AG04450 (cell line): ENCODE measurements at regions not wholly inside any gene's neighbourhood (a gene's known extent, or its start where the extent isn't known, plus 50 kb on each side); places are given as distances from the start of the nearest gene placed in this dataset. TPM values are rescaled to one million over a fixed set of nuclear protein-coding genes. Genes with fewer than 3 reads are reported as not detected.

Experiments used
- CTCF ChIA-PET: fragments of 300-600, 350-600 bp; formaldehyde crosslinking; extraction: SDS; loops from one replicate; lab custom pipeline; 2022; ENCODE audit warnings: antibody characterized with exemption, inconsistent platforms; lab: Charles Lee
- POLR2A ChIA-PET: fragments of 350-600 bp; formaldehyde crosslinking; extraction: SDS; loops from one replicate; lab custom pipeline; 2021; ENCODE audit warnings: antibody characterized with exemption, inconsistent platforms; lab: Yijun Ruan, JAX
- DNase-seq: peaks from one replicate; pipeline ENCODE4 v3.0.0-alpha.2; 2011; ENCODE audit warnings: low read depth, low spot score
- H3K27ac ChIP-seq: one replicate; pipeline ENCODE4 v1.5.1; 2012; ENCODE audit warnings: low read depth, low read length, control low read depth
- H3K27me3 ChIP-seq: one replicate; pipeline ENCODE4 v1.6.0; 2012; ENCODE audit warnings: low read length; ENCODE audit not compliant: control insufficient read depth, insufficient read depth
- H3K4me3 ChIP-seq: 2 replicates; pipeline ENCODE4 v1.5.1; 2011; ENCODE audit warnings: mild to moderate bottlenecking, low read depth, low read length, control low read depth
- H3K9me3 ChIP-seq: 2 replicates; pipeline ENCODE4 v1.5.1; 2012; ENCODE audit warnings: low read length; ENCODE audit not compliant: control insufficient read depth, insufficient read depth
- small RNA-seq: library from RNA; depleted of rRNA; stranded (forward); fragments of <200 nt; gene quantifications from one replicate; pipeline ENCODE3, GENCODE V24; 2012; ENCODE audit warnings: low read depth; ENCODE audit not compliant: insufficient read length
- TF ChIP-seq, protein P1 (sequence below): IDR thresholded peaks from 2 replicates; pipeline ENCODE4 v1.5.1; 2011; ENCODE audit warnings: low read depth, low read length, control low read depth, inconsistent platforms

DNA sequence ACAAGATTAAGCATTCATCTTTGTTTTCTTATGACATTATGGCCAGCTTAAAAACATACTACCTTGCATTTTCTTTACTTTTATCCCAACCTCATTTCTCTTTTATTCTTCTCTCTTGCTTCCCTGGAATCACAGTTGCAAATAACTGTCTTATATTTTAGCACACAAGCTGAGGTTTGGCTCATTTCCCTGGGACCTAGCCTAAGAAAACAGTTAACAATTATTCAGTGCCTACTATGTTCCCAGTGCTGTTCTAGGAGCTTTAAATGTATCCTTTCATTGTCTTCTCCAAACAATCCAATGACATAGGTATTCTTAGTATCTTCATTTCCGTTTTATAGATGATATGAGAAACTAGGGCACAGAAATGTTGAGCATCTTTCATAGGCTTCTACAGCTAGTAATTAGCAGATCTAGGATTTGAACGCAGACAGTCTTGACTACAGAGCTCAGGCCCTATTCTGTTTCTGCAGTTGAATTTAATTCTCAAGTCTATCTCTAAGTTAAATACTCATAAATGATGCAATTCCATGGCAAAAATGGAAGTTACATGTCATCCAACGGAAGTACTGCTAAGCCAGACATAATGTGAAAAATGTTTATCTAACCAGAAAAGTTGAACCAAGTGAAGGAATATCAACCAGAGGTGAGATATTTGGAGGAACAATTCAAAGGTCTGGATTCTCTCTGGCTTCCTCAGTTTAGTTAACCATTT lies 52.3 kb upstream of the MTAP start:
- H3K4me3 ChIP-seq: no peak overlapping the region
- DNase-seq: no peak
- POLR2A ChIA-PET: no interaction called here

GRCh38 chr9:21751998-21752397 lies 50.4 kb upstream of the MTAP start:
- TF ChIP-seq, protein P1, sequence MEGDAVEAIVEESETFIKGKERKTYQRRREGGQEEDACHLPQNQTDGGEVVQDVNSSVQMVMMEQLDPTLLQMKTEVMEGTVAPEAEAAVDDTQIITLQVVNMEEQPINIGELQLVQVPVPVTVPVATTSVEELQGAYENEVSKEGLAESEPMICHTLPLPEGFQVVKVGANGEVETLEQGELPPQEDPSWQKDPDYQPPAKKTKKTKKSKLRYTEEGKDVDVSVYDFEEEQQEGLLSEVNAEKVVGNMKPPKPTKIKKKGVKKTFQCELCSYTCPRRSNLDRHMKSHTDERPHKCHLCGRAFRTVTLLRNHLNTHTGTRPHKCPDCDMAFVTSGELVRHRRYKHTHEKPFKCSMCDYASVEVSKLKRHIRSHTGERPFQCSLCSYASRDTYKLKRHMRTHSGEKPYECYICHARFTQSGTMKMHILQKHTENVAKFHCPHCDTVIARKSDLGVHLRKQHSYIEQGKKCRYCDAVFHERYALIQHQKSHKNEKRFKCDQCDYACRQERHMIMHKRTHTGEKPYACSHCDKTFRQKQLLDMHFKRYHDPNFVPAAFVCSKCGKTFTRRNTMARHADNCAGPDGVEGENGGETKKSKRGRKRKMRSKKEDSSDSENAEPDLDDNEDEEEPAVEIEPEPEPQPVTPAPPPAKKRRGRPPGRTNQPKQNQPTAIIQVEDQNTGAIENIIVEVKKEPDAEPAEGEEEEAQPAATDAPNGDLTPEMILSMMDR: no peak
- no peak overlapping the region for H3K27ac ChIP-seq
- no peaks in the 10 kb centered on the region for H3K9me3 ChIP-seq
- H3K27me3 ChIP-seq: no peaks in the 10 kb centered on the region
- no peak overlapping the region for H3K4me3 ChIP-seq
- ChIA-PET CTCF (interaction anchor here (0.9 to 1.8 kb wide), 2 partner anchors 43 to 285 kb away, joined by 3 to 4 read pairs; no protein-coding TSS in a partner anchor), POLR2A (no interaction called here)
- DNase-seq: no peak

More for the DNA sequence above, 52.3 kb upstream of the MTAP start:
- CTCF ChIA-PET: interaction anchor here (0.6 to 1.5 kb wide), 5 partner anchors 41 to 1021 kb away, joined by 3 to 4 read pairs (median 3); no protein-coding TSS in a partner anchor
- TF ChIP-seq, protein P1: no peak
- Histone ChIP-seq H3K9me3 (no peaks in the 10 kb centered on the region), H3K27me3 (no peaks in the 10 kb centered on the region), H3K27ac (no peak overlapping the region)

Small RNA genes lying in the stretch of these regions (small RNA-seq; reads per million reads assigned to genes)
- gene RN7SL151P: not detected
